ENCODE measurements at regions not wholly inside any gene's neighbourhood (a gene's known extent, or its start where the extent isn't known, plus 50 kb on each side); places are given as distances from the start of the nearest gene placed in this dataset.

DNA sequence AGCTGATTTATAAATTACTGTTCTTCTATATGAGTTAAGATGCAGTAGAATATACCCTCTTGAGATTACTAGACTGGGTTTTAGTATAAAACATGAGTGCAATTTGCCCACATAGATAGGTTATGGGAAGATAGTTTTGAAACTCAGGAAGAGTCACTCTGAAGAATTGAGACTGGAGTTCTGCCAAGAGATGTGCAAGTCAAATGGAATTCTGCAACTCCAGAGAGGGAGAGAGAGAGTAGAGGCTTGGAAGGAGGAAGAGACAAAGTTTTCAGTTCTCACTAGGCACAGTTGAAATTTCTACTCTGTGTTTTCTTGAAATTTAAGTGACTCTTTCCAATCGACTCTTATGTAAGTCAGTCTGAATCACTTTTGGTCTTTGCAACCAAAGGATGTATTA, 878.8 kb downstream of the TSN start:
- no peaks in the 10 kb centered on the region for H3K9me3 ChIP-seq (ENCODE audit: control insufficient read depth, insufficient read depth, low read depth, low read length)
- ChIA-PET CTCF (no interaction called here), POLR2A (no interaction called here)
- H3K4me3 ChIP-seq (ENCODE audit: low read depth, low read length): no peak overlapping the region
- H3K4me1 ChIP-seq (ENCODE audit: control insufficient read depth, insufficient read depth, low read length): no peaks in the 10 kb centered on the region
- no peaks in the 10 kb centered on the region for H3K36me3 ChIP-seq (ENCODE audit: control insufficient read depth in 2 of 2, insufficient read depth in 1 of 2, low read length in 2 of 2)
- no peak overlapping the region for H3K27ac ChIP-seq (ENCODE audit: extremely low read depth, low read depth, low read length)
- TF ChIP-seq, protein P1, sequence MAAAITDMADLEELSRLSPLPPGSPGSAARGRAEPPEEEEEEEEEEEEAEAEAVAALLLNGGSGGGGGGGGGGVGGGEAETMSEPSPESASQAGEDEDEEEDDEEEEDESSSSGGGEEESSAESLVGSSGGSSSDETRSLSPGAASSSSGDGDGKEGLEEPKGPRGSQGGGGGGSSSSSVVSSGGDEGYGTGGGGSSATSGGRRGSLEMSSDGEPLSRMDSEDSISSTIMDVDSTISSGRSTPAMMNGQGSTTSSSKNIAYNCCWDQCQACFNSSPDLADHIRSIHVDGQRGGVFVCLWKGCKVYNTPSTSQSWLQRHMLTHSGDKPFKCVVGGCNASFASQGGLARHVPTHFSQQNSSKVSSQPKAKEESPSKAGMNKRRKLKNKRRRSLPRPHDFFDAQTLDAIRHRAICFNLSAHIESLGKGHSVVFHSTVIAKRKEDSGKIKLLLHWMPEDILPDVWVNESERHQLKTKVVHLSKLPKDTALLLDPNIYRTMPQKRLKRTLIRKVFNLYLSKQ (tag by site-specific recombination; IDR thresholded peaks at IDR 0.05; ENCODE audit: borderline replicate concordance): no peak
- TF ChIP-seq ZNF121 (tag by site-specific recombination; IDR thresholded peaks at IDR 0.05) (no peak), SALL2 (tag by site-specific recombination; IDR thresholded peaks at IDR 0.05; ENCODE audit: borderline replicate concordance) (no peak), ZNF37A (tag by site-specific recombination; IDR thresholded peaks at IDR 0.05) (no peak), ZNF341 (tag by site-specific recombination; IDR thresholded peaks at IDR 0.05; ENCODE audit: low read depth) (no peak), ZNF19 (tag by site-specific recombination; IDR thresholded peaks at IDR 0.05; ENCODE audit: low read depth) (no peak), SETDB1 (IDR thresholded peaks at IDR 0.05; ENCODE audit: insufficient read length, low read length) (no peak), ZNF274 (IDR thresholded peaks at IDR 0.05; ENCODE audit: low read length) (no peak), ZNF274 (tag by site-specific recombination; IDR thresholded peaks at IDR 0.05; ENCODE audit: borderline replicate concordance) (no peak), ZNF214 (tag by site-specific recombination; IDR thresholded peaks at IDR 0.05; ENCODE audit: borderline replicate concordance) (no peak)
- TF ChIP-seq, protein P2, sequence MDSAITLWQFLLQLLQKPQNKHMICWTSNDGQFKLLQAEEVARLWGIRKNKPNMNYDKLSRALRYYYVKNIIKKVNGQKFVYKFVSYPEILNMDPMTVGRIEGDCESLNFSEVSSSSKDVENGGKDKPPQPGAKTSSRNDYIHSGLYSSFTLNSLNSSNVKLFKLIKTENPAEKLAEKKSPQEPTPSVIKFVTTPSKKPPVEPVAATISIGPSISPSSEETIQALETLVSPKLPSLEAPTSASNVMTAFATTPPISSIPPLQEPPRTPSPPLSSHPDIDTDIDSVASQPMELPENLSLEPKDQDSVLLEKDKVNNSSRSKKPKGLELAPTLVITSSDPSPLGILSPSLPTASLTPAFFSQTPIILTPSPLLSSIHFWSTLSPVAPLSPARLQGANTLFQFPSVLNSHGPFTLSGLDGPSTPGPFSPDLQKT (IDR thresholded peaks at IDR 0.05; ENCODE audit: borderline replicate concordance, low read depth, low read length): no peak
- TF ChIP-seq, protein P3, sequence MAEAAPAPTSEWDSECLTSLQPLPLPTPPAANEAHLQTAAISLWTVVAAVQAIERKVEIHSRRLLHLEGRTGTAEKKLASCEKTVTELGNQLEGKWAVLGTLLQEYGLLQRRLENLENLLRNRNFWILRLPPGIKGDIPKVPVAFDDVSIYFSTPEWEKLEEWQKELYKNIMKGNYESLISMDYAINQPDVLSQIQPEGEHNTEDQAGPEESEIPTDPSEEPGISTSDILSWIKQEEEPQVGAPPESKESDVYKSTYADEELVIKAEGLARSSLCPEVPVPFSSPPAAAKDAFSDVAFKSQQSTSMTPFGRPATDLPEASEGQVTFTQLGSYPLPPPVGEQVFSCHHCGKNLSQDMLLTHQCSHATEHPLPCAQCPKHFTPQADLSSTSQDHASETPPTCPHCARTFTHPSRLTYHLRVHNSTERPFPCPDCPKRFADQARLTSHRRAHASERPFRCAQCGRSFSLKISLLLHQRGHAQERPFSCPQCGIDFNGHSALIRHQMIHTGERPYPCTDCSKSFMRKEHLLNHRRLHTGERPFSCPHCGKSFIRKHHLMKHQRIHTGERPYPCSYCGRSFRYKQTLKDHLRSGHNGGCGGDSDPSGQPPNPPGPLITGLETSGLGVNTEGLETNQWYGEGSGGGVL (tag by site-specific recombination; IDR thresholded peaks at IDR 0.05): no peak

DNA sequence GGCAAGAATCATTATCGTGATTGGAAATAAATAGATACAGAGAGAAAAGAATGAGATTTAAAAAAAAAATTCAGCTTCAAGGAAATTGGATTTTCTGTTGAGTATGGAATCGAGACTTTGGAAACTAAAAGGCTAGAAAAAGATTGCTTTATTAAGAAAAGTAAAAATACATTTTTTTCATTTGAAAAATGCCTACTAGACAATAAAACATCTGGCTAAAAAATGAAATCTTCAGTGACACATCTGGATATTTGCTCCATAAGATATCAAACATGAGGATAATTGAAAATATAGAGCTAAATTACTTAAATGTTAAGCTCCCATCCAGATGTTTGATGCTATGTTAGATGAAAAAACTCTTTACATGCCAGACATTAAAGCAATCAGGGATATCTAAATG, 879.5 kb downstream of the TSN start:
- Histone ChIP-seq H3K36me3 (ENCODE audit: control insufficient read depth in 2 of 2, insufficient read depth in 1 of 2, low read length in 2 of 2) (no peaks in the 10 kb centered on the region), H3K4me1 (ENCODE audit: control insufficient read depth, insufficient read depth, low read length) (no peaks in the 10 kb centered on the region), H3K27ac (ENCODE audit: extremely low read depth, low read depth, low read length) (no peak overlapping the region), H3K9me3 (ENCODE audit: control insufficient read depth, insufficient read depth, low read depth, low read length) (no peaks in the 10 kb centered on the region), H3K4me3 (ENCODE audit: low read depth, low read length) (no peak overlapping the region)
- ChIA-PET POLR2A (no interaction called here), CTCF (no interaction called here)
- TF ChIP-seq ZNF785 (tag by site-specific recombination; IDR thresholded peaks at IDR 0.05) (no peak), BCL11B (tag by site-specific recombination; IDR thresholded peaks at IDR 0.05; ENCODE audit: low read depth) (no peak), SP3 (tag by site-specific recombination; IDR thresholded peaks at IDR 0.05) (no peak), ZNF585B (tag by site-specific recombination; IDR thresholded peaks at IDR 0.05) (no peak), ZNF621 (tag by site-specific recombination; IDR thresholded peaks at IDR 0.05) (no peak), ZNF514 (tag by site-specific recombination; IDR thresholded peaks at IDR 0.05) (no peak), ZSCAN16 (tag by site-specific recombination; IDR thresholded peaks at IDR 0.05) (no peak), SALL2 (tag by site-specific recombination; IDR thresholded peaks at IDR 0.05; ENCODE audit: borderline replicate concordance) (no peak), ZSCAN30 (tag by site-specific recombination; IDR thresholded peaks at IDR 0.05) (no peak), RBAK (tag by site-specific recombination; IDR thresholded peaks at IDR 0.05) (no peak)
- TF ChIP-seq, protein P4, sequence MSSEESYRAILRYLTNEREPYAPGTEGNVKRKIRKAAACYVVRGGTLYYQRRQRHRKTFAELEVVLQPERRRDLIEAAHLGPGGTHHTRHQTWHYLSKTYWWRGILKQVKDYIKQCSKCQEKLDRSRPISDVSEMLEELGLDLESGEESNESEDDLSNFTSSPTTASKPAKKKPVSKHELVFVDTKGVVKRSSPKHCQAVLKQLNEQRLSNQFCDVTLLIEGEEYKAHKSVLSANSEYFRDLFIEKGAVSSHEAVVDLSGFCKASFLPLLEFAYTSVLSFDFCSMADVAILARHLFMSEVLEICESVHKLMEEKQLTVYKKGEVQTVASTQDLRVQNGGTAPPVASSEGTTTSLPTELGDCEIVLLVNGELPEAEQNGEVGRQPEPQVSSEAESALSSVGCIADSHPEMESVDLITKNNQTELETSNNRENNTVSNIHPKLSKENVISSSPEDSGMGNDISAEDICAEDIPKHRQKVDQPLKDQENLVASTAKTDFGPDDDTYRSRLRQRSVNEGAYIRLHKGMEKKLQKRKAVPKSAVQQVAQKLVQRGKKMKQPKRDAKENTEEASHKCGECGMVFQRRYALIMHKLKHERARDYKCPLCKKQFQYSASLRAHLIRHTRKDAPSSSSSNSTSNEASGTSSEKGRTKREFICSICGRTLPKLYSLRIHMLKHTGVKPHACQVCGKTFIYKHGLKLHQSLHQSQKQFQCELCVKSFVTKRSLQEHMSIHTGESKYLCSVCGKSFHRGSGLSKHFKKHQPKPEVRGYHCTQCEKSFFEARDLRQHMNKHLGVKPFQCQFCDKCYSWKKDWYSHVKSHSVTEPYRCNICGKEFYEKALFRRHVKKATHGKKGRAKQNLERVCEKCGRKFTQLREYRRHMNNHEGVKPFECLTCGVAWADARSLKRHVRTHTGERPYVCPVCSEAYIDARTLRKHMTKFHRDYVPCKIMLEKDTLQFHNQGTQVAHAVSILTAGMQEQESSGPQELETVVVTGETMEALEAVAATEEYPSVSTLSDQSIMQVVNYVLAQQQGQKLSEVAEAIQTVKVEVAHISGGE (tag by site-specific recombination; conservative IDR thresholded peaks at IDR 0.05; ENCODE audit: low read depth): no peak
